Kidney (tissue), 13 donors: ENCODE measurements at regions not wholly inside any gene's neighbourhood (a gene's known extent, or its start where the extent isn't known, plus 50 kb on each side); places are given as distances from the start of the nearest gene placed in this dataset.

Experiments used
- DNase-seq, 5 donors: peaks; one replicate each; pipeline ENCODE4 v3.0.0-alpha.2; 2013 to 2020
- FAIRE-seq: peaks from 2 replicates; lab custom pipeline; 2012; peaks lifted over from hg19 to GRCh38; lab: Jason Lieb, UNC
- H3K27ac ChIP-seq, 2 donors: one replicate each; pipeline ENCODE4 v1.7.0; 2013; ENCODE audit warnings: low read depth in 2 of 2, low read length in 2 of 2, inconsistent platforms in 1 of 2
- H3K27me3 ChIP-seq: one replicate; pipeline ENCODE4 v1.7.1; 2013; ENCODE audit warnings: low read length, inconsistent platforms; ENCODE audit not compliant: control insufficient read depth, insufficient read depth
- H3K36me3 ChIP-seq, 3 donors: one replicate each; pipeline versions ENCODE4 v1.7.0 to v1.7.1; 2013; ENCODE audit warnings: low read length in 3 of 3, control low read depth in 1 of 3, inconsistent platforms in 1 of 3; ENCODE audit not compliant: insufficient read depth in 3 of 3, control insufficient read depth in 2 of 3
- H3K4me1 ChIP-seq, 3 donors: one replicate each; pipeline versions ENCODE4 v1.7.0 to v1.7.1; 2013; ENCODE audit warnings: low read length in 3 of 3, inconsistent platforms in 1 of 3, low read depth in 1 of 3; ENCODE audit not compliant: control insufficient read depth in 2 of 3, insufficient read depth in 2 of 3
- H3K4me3 ChIP-seq, 3 donors: one replicate each; pipeline versions ENCODE4 v1.7.0 to v1.8.1; 2013; ENCODE audit warnings: low read length in 3 of 3, control low read depth in 1 of 3, inconsistent platforms in 1 of 3
- H3K9ac ChIP-seq, 3 donors: one replicate each; pipeline versions ENCODE4 v1.7.0 to v1.7.1; 2013; ENCODE audit warnings: low read length in 3 of 3, control low read depth in 1 of 3, inconsistent platforms in 1 of 3
- H3K9me3 ChIP-seq, 3 donors: one replicate each; pipeline versions ENCODE4 v1.7.0 to v1.7.1; 2013; ENCODE audit warnings: low read length in 3 of 3, control low read depth in 1 of 3, inconsistent platforms in 1 of 3; ENCODE audit not compliant: control insufficient read depth in 2 of 3, insufficient read depth in 1 of 3
- CTCF ChIP-seq: IDR thresholded peaks from 3 replicates; pipeline ENCODE4 v1.5.1; 2012; ENCODE audit warnings: mild to moderate bottlenecking, moderate library complexity, borderline replicate concordance; ENCODE audit not compliant: insufficient read depth; ENCODE audit errors: extremely low read depth
- intact Hi-C: fragments of 100-400 bp; cut with DNase I; formaldehyde crosslinking; loops from one replicate; pipeline ENCODE4 v1.11.1; 2022
- donor health status: control.
- donor health status: control.
- donor health status: control.
- donor health status: control.
- donor health status: control.
- donor health status: DM: yes; HTN: yes; CAD: no.
- donor health status: Normal renal cell carcinoma (clear cell type).

- intact Hi-C loops, result no loop called here
- H3K36me3 ChIP-seq, result no peaks in the 10 kb centered on the region
- no peaks in the 10 kb centered on the region for H3K9me3 ChIP-seq
- H3K4me1 ChIP-seq, result no peaks in the 10 kb centered on the region
- H3K9ac ChIP-seq, result no peak overlapping the region
- H3K27ac ChIP-seq, result no peak overlapping the region
- H3K27me3 ChIP-seq, result no peaks in the 10 kb centered on the region
- DNase-seq, result no peak
- no peak for FAIRE-seq
- no peak overlapping the region for H3K4me3 ChIP-seq
- TF ChIP-seq CTCF, result no peak
Measured at GRCh38 chr12:58583529-58583928, 336.8 kb downstream of the LRIG3 start.

DNA sequence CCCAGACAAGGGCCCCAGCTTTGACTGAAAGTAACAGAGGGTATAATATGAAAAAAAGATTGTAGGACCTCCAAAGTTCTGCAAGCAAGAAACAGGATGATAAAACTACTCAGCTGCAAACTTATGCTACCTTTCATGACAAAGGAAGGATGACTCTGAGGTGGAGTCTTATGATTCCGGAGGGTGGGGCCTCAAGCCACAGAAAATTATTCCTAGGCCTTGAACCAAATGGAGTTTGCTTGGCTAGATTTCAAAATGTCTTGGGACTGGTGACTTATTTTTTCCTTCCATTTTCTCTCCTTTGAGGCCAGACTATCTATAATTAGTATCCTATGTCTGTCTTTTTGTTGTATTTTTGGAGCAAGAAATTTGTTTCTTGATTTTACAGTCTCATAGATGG, 336.4 kb downstream of the LRIG3 start:
- Histone ChIP-seq H3K4me3 (no peak overlapping the region), H3K9me3 (no peaks in the 10 kb centered on the region), H3K27ac (no peak overlapping the region), H3K27me3 (no peaks in the 10 kb centered on the region), H3K4me1 (no peaks in the 10 kb centered on the region), H3K36me3 (no peaks in the 10 kb centered on the region), H3K9ac (no peak overlapping the region)
- DNase-seq, result no peak
- no peak for FAIRE-seq
- TF ChIP-seq CTCF, result no peak
- intact Hi-C loops, result no loop called here

- Histone ChIP-seq H3K9ac (no peak overlapping the region), H3K27me3 (no peaks in the 10 kb centered on the region), H3K9me3 (no peaks in the 10 kb centered on the region), H3K4me1 (no peaks in the 10 kb centered on the region), H3K4me3 (no peak overlapping the region), H3K27ac (no peak overlapping the region), H3K36me3 (no peaks in the 10 kb centered on the region)
- FAIRE-seq, result no peak
- no peak for TF ChIP-seq CTCF
- intact Hi-C loops, result no loop called here
- no peak for DNase-seq
Measured at GRCh38 chr12:58584880-58585279, 335.4 kb downstream of the LRIG3 start.

DNA sequence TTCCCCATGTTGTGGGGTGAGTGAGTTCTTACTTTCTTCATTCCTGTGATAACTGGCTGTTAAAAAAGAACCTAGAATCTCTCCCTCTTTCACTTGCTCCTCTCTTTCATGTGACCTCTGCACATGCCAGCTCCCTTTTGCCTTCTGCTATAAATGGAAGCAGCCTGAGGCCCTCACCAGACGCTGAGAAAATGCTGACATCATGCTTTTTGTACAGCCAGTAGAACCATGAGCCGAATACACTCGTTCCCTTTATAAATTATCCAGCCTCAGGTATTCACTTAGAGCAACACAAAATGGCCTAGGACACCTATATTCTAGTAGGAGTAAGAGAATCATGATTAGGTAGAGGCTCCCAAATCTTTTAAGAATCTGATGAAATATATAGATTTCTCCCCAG, 333.5 kb downstream of the LRIG3 start:
- Histone ChIP-seq H3K27me3 (no peaks in the 10 kb centered on the region), H3K9ac (no peak overlapping the region), H3K4me3 (no peak overlapping the region), H3K4me1 (no peaks in the 10 kb centered on the region), H3K27ac (no peak overlapping the region), H3K9me3 (no peaks in the 10 kb centered on the region), H3K36me3 (no peaks in the 10 kb centered on the region)
- FAIRE-seq (no peak), DNase-seq (no peak)
- intact Hi-C loops, result no loop called here
- TF ChIP-seq CTCF, result no peak
